Heart left ventricle (tissue), 16 donors: ENCODE measurements at regions not wholly inside any gene's neighbourhood (a gene's known extent, or its start where the extent isn't known, plus 50 kb on each side); places are given as distances from the start of the nearest gene placed in this dataset.
"Not testable (repeated sequence)": the region's sequence is repeated elsewhere in the genome, so short reads cannot be mapped to it uniquely, and the experiment has no call there.

ENCODE experiments used
- ATAC-seq, 4 donors: fragments of 200-7000 bp; cut with Tn5 transposase; one replicate each; pipeline ENCODE4 v1.9.1; 2020 to 2022; ENCODE audit warnings: moderate library complexity in 4 of 4, mild to moderate bottlenecking in 3 of 4, moderate number of reproducible peaks in 1 of 4
- DNase-seq, 5 donors: peaks; one replicate each; pipeline ENCODE4 v3.0.0-alpha.2; 2020
- H3K27ac ChIP-seq, 12 donors: fragments of 200-600 bp; sonication (generic) in 4 of 12; one replicate each; pipeline versions ENCODE4 v1.5.0 to v1.8.0; 2016 to 2022; ENCODE audit warnings: mild to moderate bottlenecking in 2 of 12
- H3K27me3 ChIP-seq, 9 donors: fragments of 200-600 bp; sonication (generic) in 2 of 9; one replicate each; pipeline versions ENCODE4 v1.5.1 to v1.8.0; 2016 to 2022; ENCODE audit warnings: mild to moderate bottlenecking in 3 of 9
- H3K36me3 ChIP-seq, 9 donors: fragments of 200-600 bp; sonication (generic) in 2 of 9; one replicate each; pipeline versions ENCODE4 v1.5.0 to v1.8.0; 2018 to 2022; ENCODE audit warnings: mild to moderate bottlenecking in 2 of 9
- H3K4me1 ChIP-seq, 12 donors: fragments of 200-600 bp; sonication (generic) in 4 of 12; one replicate each; pipeline versions ENCODE4 v1.5.0 to v1.8.0; 2016 to 2022; ENCODE audit warnings: mild to moderate bottlenecking in 3 of 12
- H3K4me3 ChIP-seq, 12 donors: fragments of 200-600 bp; sonication (generic) in 4 of 12; one replicate each; pipeline versions ENCODE4 v1.5.0 to v1.8.0; 2017 to 2022; ENCODE audit warnings: mild to moderate bottlenecking in 9 of 12, moderate library complexity in 4 of 12
- H3K9me3 ChIP-seq, 12 donors: fragments of 200-600 bp; sonication (generic) in 4 of 12; one replicate each; pipeline versions ENCODE4 v1.5.0 to v1.8.0; 2016 to 2022; ENCODE audit warnings: mild to moderate bottlenecking in 1 of 12
- CTCF ChIP-seq, 12 donors: fragments of 200-600 bp; sonication (generic) in 4 of 12; IDR thresholded peaks; one replicate each; pipeline versions ENCODE4 v1.5.0 to v1.8.0; 2018 to 2022; ENCODE audit warnings: antibody characterized with exemption in 12 of 12, mild to moderate bottlenecking in 5 of 12
- POLR2A ChIP-seq, 2 donors: fragments of 450-650 bp; IDR thresholded peaks; one replicate each; pipeline ENCODE4 v1.6.1; 2017; ENCODE audit warnings: antibody characterized with exemption in 2 of 2, mild to moderate bottlenecking in 2 of 2, moderate library complexity in 2 of 2
- WGBS, 4 donors: extraction: QIAGEN DNeasy Blood & Tissue Kit in 2 of 4; methylation state at CpG; one replicate each; pipeline versions ENCODE4 v1.1.5 to v1.1.7; 2013 to 2018; 5-methylcytosine and 5-hydroxymethylcytosine counted together
- intact Hi-C, 10 donors: fragments of 100-400 bp; cut with DNase I; formaldehyde crosslinking; loops; one replicate each; pipeline versions ENCODE4 v1.11.1 to v1.14.2; 2022
- donor health status: ischemic (EF 13 %, LVEDD 7.1; RV severe dilation, severe dysfunction).
- donor health status: healthy with polysubstance abuse.
- donor health status: DM: no; HTN: yes; CAD: no.
- donor health status: DM: no; HTN: no; CAD: no.
- donor health status: ischemic (EF 25% LVEDD 6.9; RV normal size, moderate dysfunction).
- donor health status: ischemic (EF 25% LVEDD 5.7; RV mildly dilated, moderate dysfunction).
- donor health status: healthy.
- donor health status: DM: yes; HTN: yes; CAD: no.
- donor health status: ischemic (EF 35%, LVEDD 5.7; RV mildly dilated, moderate dysfunction).
- donor health status: nonischemic (EF 11% LVEDD 7.7; RV severe dilation, severe dysfunction).
- donor health status: DM: yes; HTN: yes; CAD: no.
- donor health status: PGD.
- donor health status: ischemic (EF 29% LVEDD 5.4; RV normal size, mild dysfunction).
- donor health status: nonischemic (EF 23%, LVEDD 6.1; RV moderate dilation, normal function).

DNA sequence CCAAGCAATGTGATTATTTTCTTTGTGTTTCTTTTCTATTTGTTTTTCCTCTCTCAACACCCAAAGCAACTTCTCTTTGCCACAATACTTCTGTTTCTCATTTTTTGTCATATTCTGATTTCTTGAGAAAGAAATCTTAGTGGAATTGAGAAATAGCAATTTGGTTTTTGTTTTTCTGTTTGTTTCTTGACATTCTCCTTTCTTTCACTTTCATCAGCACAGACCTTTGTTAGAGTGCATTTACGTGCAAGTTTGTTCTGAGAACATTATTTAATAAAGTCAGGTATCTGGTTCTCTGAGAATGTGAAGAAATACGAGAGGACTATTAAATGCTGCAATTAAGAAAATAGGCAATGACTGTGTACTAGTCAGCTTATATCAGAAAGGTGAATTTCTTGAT, 608.1 kb upstream of the AADAT start:
- DNase-seq (no peak), ATAC-seq (no peak)

DNA sequence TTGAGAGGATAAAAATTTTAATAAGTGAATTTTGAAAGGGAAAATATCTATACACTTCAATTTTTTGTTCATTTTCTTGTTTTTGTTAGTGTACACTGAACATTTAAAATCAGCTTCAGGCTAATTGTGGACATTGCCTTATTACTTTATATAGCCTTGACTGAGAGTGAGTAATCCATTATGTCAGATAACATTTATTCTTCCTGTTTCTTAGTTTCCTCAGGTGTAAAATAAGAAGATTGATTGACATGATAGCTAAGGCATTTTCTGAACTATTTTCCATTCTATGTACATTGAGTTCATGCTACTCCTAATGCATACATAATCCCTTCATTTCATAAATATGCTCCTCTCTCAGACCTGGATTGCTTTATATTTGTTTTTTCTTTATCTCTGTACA, 607.3 kb upstream of the AADAT start:
- Histone ChIP-seq H3K36me3 (no peaks in the 10 kb centered on the region), H3K4me3 (no peak overlapping the region), H3K9me3 (no peaks in the 10 kb centered on the region), H3K4me1 (no peaks in the 10 kb centered on the region), H3K27me3 (no peaks in the 10 kb centered on the region), H3K27ac (no peak overlapping the region)
- no peak for TF ChIP-seq CTCF (IDR thresholded peaks at IDR 0.05)
- TF ChIP-seq POLR2A (IDR thresholded peaks at IDR 0.05) = no peak
- DNase-seq = no peak
- ATAC-seq = no peak
- intact Hi-C loops = no loop called here

More for the DNA sequence above, 608.1 kb upstream of the AADAT start:
- Histone ChIP-seq H3K4me3 (no peak overlapping the region), H3K36me3 (no peaks in the 10 kb centered on the region), H3K27ac (no peak overlapping the region), H3K27me3 (no peaks in the 10 kb centered on the region), H3K4me1 (no peaks in the 10 kb centered on the region), H3K9me3 (no peaks in the 10 kb centered on the region)
- 68 to 77% (median 71%) methylated on average over 2 of the region's 2 CpGs for WGBS, 4 donors
- TF ChIP-seq CTCF (IDR thresholded peaks at IDR 0.05) (no peak), POLR2A (IDR thresholded peaks at IDR 0.05) (no peak)
- intact Hi-C loops = no loop called here

- no peak for ATAC-seq
- Histone ChIP-seq H3K4me3 (no peak overlapping the region), H3K9me3 (peaks cover 0 to 4% (median 0%) of the 10 kb centered on the region in 12 donors), H3K4me1 (no peaks in the 10 kb centered on the region), H3K27me3 (no peaks in the 10 kb centered on the region), H3K27ac (no peak overlapping the region), H3K36me3 (no peaks in the 10 kb centered on the region)
- intact Hi-C loops = no loop called here
- DNase-seq = no peak
- no peak for TF ChIP-seq CTCF (IDR thresholded peaks at IDR 0.05)
- TF ChIP-seq POLR2A (IDR thresholded peaks at IDR 0.05) = no peak
These were observed 601.4 kb upstream of the AADAT start for GRCh38 chr4:170691168-170691567.

DNA sequence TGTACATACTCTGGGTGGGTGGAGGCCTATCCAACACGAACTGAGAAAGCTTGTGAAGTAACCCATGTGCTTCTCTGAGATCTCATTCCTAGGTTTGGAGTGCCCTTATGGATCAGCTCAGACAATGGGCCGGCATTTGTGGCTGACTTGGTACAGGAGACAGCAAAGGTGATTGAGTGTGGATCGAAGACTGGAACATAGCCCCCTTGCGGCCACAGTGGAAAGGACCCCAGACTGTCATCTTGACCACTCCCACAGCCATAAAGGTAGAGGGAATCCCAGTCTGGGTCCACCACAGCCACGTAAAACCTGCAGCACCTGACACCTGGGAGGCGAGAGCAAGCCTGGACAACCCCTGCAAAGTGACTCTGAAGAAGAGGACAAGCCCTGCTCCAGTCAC, 598.0 kb upstream of the AADAT start:
- no peaks in the 10 kb centered on the region for H3K4me1 ChIP-seq
- intact Hi-C loops = no loop called here
- H3K27ac ChIP-seq = no peak overlapping the region
- TF ChIP-seq CTCF (IDR thresholded peaks at IDR 0.05) = no peak
- TF ChIP-seq POLR2A (IDR thresholded peaks at IDR 0.05) = no peak
- no peaks in the 10 kb centered on the region for H3K27me3 ChIP-seq
- peaks cover 0 to 4% (median 0%) of the 10 kb centered on the region in 12 donors for H3K9me3 ChIP-seq
- no peak for ATAC-seq
- 82 to 93% (median 86%) methylated on average over 5 to 6 of the region's 6 CpGs for WGBS, 4 donors
- no peak for DNase-seq
- H3K36me3 ChIP-seq = no peaks in the 10 kb centered on the region
- no peak overlapping the region for H3K4me3 ChIP-seq

GRCh38 chr4:170685701-170686100, 595.9 kb upstream of the AADAT start:
- 67 to 75% (median 69%) methylated on average over 4 of the region's 4 CpGs for WGBS, 4 donors
- H3K27ac ChIP-seq, H3K4me1 ChIP-seq, H3K27me3 ChIP-seq, intact Hi-C loops, H3K4me3 ChIP-seq, H3K36me3 ChIP-seq, H3K9me3 ChIP-seq, ATAC-seq, DNase-seq: not testable (repeated sequence)
